ENCODE measurements at regions not wholly inside any gene's neighbourhood (a gene's known extent, or its start where the extent isn't known, plus 50 kb on each side); places are given as distances from the start of the nearest gene placed in this dataset.

GRCh38 chr10:42939237-42939636, 137.6 kb upstream of the RET start:
- H3K27me3 ChIP-seq (ENCODE audit: insufficient read depth, low read length): peaks cover 12% of the 10 kb centered on the region
- no CpG with 5 or more reads among the region's 11 CpGs for WGBS (ENCODE audit: extremely low coverage, insufficient coverage, insufficient read length)

DNA sequence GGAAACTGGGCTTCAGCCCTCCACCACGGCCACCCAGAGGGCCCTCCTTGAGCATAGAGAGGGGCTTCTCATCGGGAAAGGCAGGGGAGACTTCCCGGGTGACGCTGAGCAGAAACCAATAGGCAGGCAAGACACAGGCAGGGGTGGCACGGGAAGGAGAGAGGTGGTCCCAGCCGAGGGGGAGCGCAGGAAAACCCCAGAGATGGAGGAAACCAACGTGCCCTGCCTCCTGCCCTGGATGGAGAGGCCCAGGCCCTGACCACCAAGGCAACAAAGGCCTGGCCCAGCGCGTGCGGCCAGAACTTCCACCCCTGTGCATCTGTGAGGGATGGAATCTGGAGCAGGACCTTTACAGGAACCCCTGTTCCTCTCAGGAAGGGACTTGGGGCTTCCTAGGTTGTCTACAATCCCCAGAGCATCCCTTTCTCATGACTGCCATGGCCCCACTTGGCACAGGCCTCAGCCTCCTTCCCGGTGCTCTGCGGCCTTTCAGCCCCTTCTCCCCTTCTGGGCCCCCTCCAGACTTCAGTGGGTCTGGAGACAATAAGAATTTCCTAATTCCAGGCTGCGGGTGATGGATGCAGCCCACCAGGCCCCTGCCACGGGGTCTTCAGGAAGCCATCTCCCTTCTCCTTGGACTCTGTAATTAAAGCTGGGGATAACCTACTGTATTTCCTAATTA, 137.0 kb upstream of the RET start:
- no peak overlapping the region for H2BK12ac ChIP-seq (ENCODE audit: low read length)
- no peak overlapping the region for H3K18ac ChIP-seq (ENCODE audit: low read length)
- H3K27me3 ChIP-seq (ENCODE audit: insufficient read depth, low read length): peaks cover 6% of the 10 kb centered on the region
- no peak overlapping the region for H2AK5ac ChIP-seq (ENCODE audit: low read length)
- H3K27ac ChIP-seq (ENCODE audit: low read depth, low read length): no peak overlapping the region
- H3K79me2 ChIP-seq (ENCODE audit: control insufficient read depth, insufficient read depth, low read length, poor library complexity): no peaks in the 10 kb centered on the region
- H4K12ac ChIP-seq (ENCODE audit: low read depth, low read length): no peak overlapping the region
- no peak for DNase-seq
- no peak overlapping the region for H3K4me3 ChIP-seq (ENCODE audit: low read depth, low read length)
- no peak overlapping the region for H3K23ac ChIP-seq (ENCODE audit: low read length)
- no peaks in the 10 kb centered on the region for H3K79me1 ChIP-seq (ENCODE audit: low read length)
- no peak overlapping the region for H3K4ac ChIP-seq (ENCODE audit: low read depth, low read length)
- no peaks in the 10 kb centered on the region for H3K4me1 ChIP-seq (ENCODE audit: control insufficient read depth in 1 of 2, insufficient read depth in 2 of 2, low read length in 2 of 2)
- H3K36me3 ChIP-seq (ENCODE audit: control insufficient read depth in 1 of 2, insufficient read depth in 2 of 2, low read length in 2 of 2): no peaks in the 10 kb centered on the region
- no peaks in the 10 kb centered on the region for H3K9me3 ChIP-seq (ENCODE audit: insufficient read depth, low read depth, low read length)
- H2BK120ac ChIP-seq (ENCODE audit: insufficient read depth, low read length, poor library complexity): no peak overlapping the region
- WGBS (ENCODE audit: extremely low coverage, insufficient coverage, insufficient read length): no CpG with 5 or more reads among the region's 15 CpGs
- H4K8ac ChIP-seq (ENCODE audit: low read depth, low read length): no peak overlapping the region
- H2AFZ ChIP-seq (ENCODE audit: insufficient read depth, low read length, poor library complexity): no peak overlapping the region
- no peak overlapping the region for H3K4me2 ChIP-seq (ENCODE audit: low read length)
- H4K91ac ChIP-seq (ENCODE audit: low read depth, low read length): no peak overlapping the region
- no peak overlapping the region for H3K9ac ChIP-seq (ENCODE audit: low read length)
- H2BK5ac ChIP-seq (ENCODE audit: low read depth, low read length, poor library complexity): no peak overlapping the region
- H3K14ac ChIP-seq (ENCODE audit: low read length): no peak overlapping the region

More at GRCh38 chr10:42939237-42939636, 137.6 kb upstream of the RET start:
- no peak for DNase-seq
- H3K18ac ChIP-seq (ENCODE audit: low read length): no peak overlapping the region
- H2BK120ac ChIP-seq (ENCODE audit: insufficient read depth, low read length, poor library complexity): no peak overlapping the region
- no peak overlapping the region for H4K12ac ChIP-seq (ENCODE audit: low read depth, low read length)
- H3K79me2 ChIP-seq (ENCODE audit: control insufficient read depth, insufficient read depth, low read length, poor library complexity): no peaks in the 10 kb centered on the region
- peak overlapping the region; percentile 10 for H3K4me3 ChIP-seq (ENCODE audit: low read depth, low read length)
- no peaks in the 10 kb centered on the region for H3K36me3 ChIP-seq (ENCODE audit: control insufficient read depth in 1 of 2, insufficient read depth in 2 of 2, low read length in 2 of 2)
- no peak overlapping the region for H3K4ac ChIP-seq (ENCODE audit: low read depth, low read length)
- no peak overlapping the region for H3K23ac ChIP-seq (ENCODE audit: low read length)
- no peak overlapping the region for H2BK5ac ChIP-seq (ENCODE audit: low read depth, low read length, poor library complexity)
- no peak overlapping the region for H4K91ac ChIP-seq (ENCODE audit: low read depth, low read length)
- no peaks in the 10 kb centered on the region for H3K9me3 ChIP-seq (ENCODE audit: insufficient read depth, low read depth, low read length)
- H3K79me1 ChIP-seq (ENCODE audit: low read length): no peaks in the 10 kb centered on the region
- H2AFZ ChIP-seq (ENCODE audit: insufficient read depth, low read length, poor library complexity): no peak overlapping the region
- no peak overlapping the region for H2AK5ac ChIP-seq (ENCODE audit: low read length)
- H3K27ac ChIP-seq (ENCODE audit: low read depth, low read length): no peak overlapping the region
- no peak overlapping the region for H3K9ac ChIP-seq (ENCODE audit: low read length)
- H3K4me1 ChIP-seq (ENCODE audit: control insufficient read depth in 1 of 2, insufficient read depth in 2 of 2, low read length in 2 of 2): no peaks in the 10 kb centered on the region
- no peak overlapping the region for H3K4me2 ChIP-seq (ENCODE audit: low read length)
- H2BK12ac ChIP-seq (ENCODE audit: low read length): no peak overlapping the region
- no peak overlapping the region for H3K14ac ChIP-seq (ENCODE audit: low read length)
- no peak overlapping the region for H4K8ac ChIP-seq (ENCODE audit: low read depth, low read length)

GRCh38 chr10:42940487-42941294, 136.2 kb upstream of the RET start:
- H4K12ac ChIP-seq (ENCODE audit: low read depth, low read length): no peak overlapping the region
- no peak overlapping the region for H2BK5ac ChIP-seq (ENCODE audit: low read depth, low read length, poor library complexity)
- no peak overlapping the region for H3K4me3 ChIP-seq (ENCODE audit: low read depth, low read length)
- no peaks in the 10 kb centered on the region for H3K27me3 ChIP-seq (ENCODE audit: insufficient read depth, low read length)
- H3K79me1 ChIP-seq (ENCODE audit: low read length): no peaks in the 10 kb centered on the region
- H4K8ac ChIP-seq (ENCODE audit: low read depth, low read length): no peak overlapping the region
- no peak overlapping the region for H4K91ac ChIP-seq (ENCODE audit: low read depth, low read length)
- no peak overlapping the region for H3K4ac ChIP-seq (ENCODE audit: low read depth, low read length)
- no peak overlapping the region for H2AFZ ChIP-seq (ENCODE audit: insufficient read depth, low read length, poor library complexity)
- WGBS (ENCODE audit: extremely low coverage, insufficient coverage, insufficient read length): no CpG with 5 or more reads among the region's 25 CpGs
- H2BK12ac ChIP-seq (ENCODE audit: low read length): no peak overlapping the region
- no peak overlapping the region for H3K4me2 ChIP-seq (ENCODE audit: low read length)
- no peaks in the 10 kb centered on the region for H3K4me1 ChIP-seq (ENCODE audit: control insufficient read depth in 1 of 2, insufficient read depth in 2 of 2, low read length in 2 of 2)
- H3K9ac ChIP-seq (ENCODE audit: low read length): no peak overlapping the region
- no peak overlapping the region for H3K14ac ChIP-seq (ENCODE audit: low read length)
- H3K18ac ChIP-seq (ENCODE audit: low read length): no peak overlapping the region
- H3K36me3 ChIP-seq (ENCODE audit: control insufficient read depth in 1 of 2, insufficient read depth in 2 of 2, low read length in 2 of 2): no peaks in the 10 kb centered on the region
- no peaks in the 10 kb centered on the region for H3K79me2 ChIP-seq (ENCODE audit: control insufficient read depth, insufficient read depth, low read length, poor library complexity)
- no peak overlapping the region for H2AK5ac ChIP-seq (ENCODE audit: low read length)
- no peak overlapping the region for H3K27ac ChIP-seq (ENCODE audit: low read depth, low read length)
- DNase-seq: no peak
- H3K9me3 ChIP-seq (ENCODE audit: insufficient read depth, low read depth, low read length): no peaks in the 10 kb centered on the region
- H2BK120ac ChIP-seq (ENCODE audit: insufficient read depth, low read length, poor library complexity): no peak overlapping the region
- no peak overlapping the region for H3K23ac ChIP-seq (ENCODE audit: low read length)

- no peak overlapping the region for H2BK120ac ChIP-seq (ENCODE audit: insufficient read depth, low read length, poor library complexity)
- no peak overlapping the region for H3K4me3 ChIP-seq (ENCODE audit: low read depth, low read length)
- H3K9ac ChIP-seq (ENCODE audit: low read length): no peak overlapping the region
- no peak overlapping the region for H2BK12ac ChIP-seq (ENCODE audit: low read length)
- no peak overlapping the region for H3K23ac ChIP-seq (ENCODE audit: low read length)
- H2AK5ac ChIP-seq (ENCODE audit: low read length): no peak overlapping the region
- no peak overlapping the region for H4K12ac ChIP-seq (ENCODE audit: low read depth, low read length)
- no peak for DNase-seq
- H2AFZ ChIP-seq (ENCODE audit: insufficient read depth, low read length, poor library complexity): no peak overlapping the region
- no CpG with 5 or more reads among the region's 14 CpGs for WGBS (ENCODE audit: extremely low coverage, insufficient coverage, insufficient read length)
- H3K4me2 ChIP-seq (ENCODE audit: low read length): no peak overlapping the region
- no peaks in the 10 kb centered on the region for H3K79me2 ChIP-seq (ENCODE audit: control insufficient read depth, insufficient read depth, low read length, poor library complexity)
- H4K8ac ChIP-seq (ENCODE audit: low read depth, low read length): no peak overlapping the region
- H3K18ac ChIP-seq (ENCODE audit: low read length): no peak overlapping the region
- H2BK5ac ChIP-seq (ENCODE audit: low read depth, low read length, poor library complexity): no peak overlapping the region
- no peaks in the 10 kb centered on the region for H3K79me1 ChIP-seq (ENCODE audit: low read length)
- H3K27me3 ChIP-seq (ENCODE audit: insufficient read depth, low read length): no peaks in the 10 kb centered on the region
- no peaks in the 10 kb centered on the region for H3K36me3 ChIP-seq (ENCODE audit: control insufficient read depth in 1 of 2, insufficient read depth in 2 of 2, low read length in 2 of 2)
- H3K27ac ChIP-seq (ENCODE audit: low read depth, low read length): no peak overlapping the region
- H4K91ac ChIP-seq (ENCODE audit: low read depth, low read length): no peak overlapping the region
- no peak overlapping the region for H3K14ac ChIP-seq (ENCODE audit: low read length)
- no peaks in the 10 kb centered on the region for H3K4me1 ChIP-seq (ENCODE audit: control insufficient read depth in 1 of 2, insufficient read depth in 2 of 2, low read length in 2 of 2)
- H3K9me3 ChIP-seq (ENCODE audit: insufficient read depth, low read depth, low read length): no peaks in the 10 kb centered on the region
- H3K4ac ChIP-seq (ENCODE audit: low read depth, low read length): no peak overlapping the region
Observed at GRCh38 chr10:42941295-42941644, 135.6 kb upstream of the RET start.

All from trophoblast cell (in vitro differentiated cells and primary cell).